Astrocyte of the hippocampus (primary cell): ENCODE measurements at regions not wholly inside any gene's neighbourhood (a gene's known extent, or its start where the extent isn't known, plus 50 kb on each side); places are given as distances from the start of the nearest gene placed in this dataset.

ENCODE experiments used
- DNase-seq: peaks from one replicate; pipeline ENCODE4 v3.0.0; 2011; ENCODE audit warnings: low read depth, low spot score

- DNase-seq: no peak
These were observed 126.6 kb upstream of the KCNH7 start for GRCh38 chr2:162965191-162965590.

GRCh38 chr2:162964513-162964912 lies 125.9 kb upstream of the KCNH7 start:
- no peak for DNase-seq

- no peak for DNase-seq
These were observed 124.6 kb upstream of the KCNH7 start for GRCh38 chr2:162963156-162963555.

GRCh38 chr2:162945785-162946184 lies 107.2 kb upstream of the KCNH7 start:
- no peak for DNase-seq

- DNase-seq: no peak
These were observed 99.8 kb upstream of the KCNH7 start for GRCh38 chr2:162938387-162938786.

- peak; percentile 53 for DNase-seq
These were observed 95.6 kb upstream of the KCNH7 start for GRCh38 chr2:162934191-162934590.

DNA sequence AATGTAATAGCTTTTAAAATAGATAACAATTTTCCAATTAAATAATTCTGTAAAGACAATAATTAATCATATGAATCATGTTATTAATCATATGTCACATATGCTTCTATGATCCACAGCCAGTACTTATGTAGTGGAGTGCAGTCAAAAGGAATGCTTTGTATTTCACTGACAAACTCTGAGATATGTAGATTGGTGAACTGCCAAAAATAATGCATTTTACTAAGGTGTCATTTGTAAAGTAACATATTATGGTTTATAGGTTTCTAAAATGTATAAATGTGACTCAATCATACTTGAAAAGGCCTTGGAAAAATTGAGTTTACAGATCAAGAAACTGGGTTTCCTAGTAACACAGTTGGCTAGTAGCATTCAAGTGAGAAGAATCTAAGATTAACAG lies 93.8 kb upstream of the KCNH7 start:
- DNase-seq: no peak

GRCh38 chr2:162929571-162929970 lies 91.0 kb upstream of the KCNH7 start:
- peak; percentile 66 for DNase-seq

DNA sequence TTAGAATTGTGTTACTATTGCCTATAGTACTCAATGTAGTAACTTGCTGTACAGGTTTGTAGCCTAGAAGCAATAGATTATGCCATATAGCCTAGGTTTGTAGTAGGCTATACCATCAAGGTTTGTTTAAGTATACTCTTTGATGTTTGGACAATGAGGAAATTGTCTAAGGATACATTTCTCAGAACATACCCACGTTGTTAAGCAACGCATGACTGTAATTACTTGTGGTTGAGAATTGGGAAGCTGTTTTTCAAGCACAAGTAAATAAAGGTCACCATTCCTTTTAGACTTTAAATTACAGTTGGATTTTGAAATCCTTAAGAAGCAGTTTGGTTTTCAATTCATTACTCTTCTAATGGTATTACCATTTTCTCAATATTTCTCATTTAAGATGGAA lies 89.8 kb upstream of the KCNH7 start:
- DNase-seq: no peak

- no peak for DNase-seq
These were observed 88.3 kb upstream of the KCNH7 start for GRCh38 chr2:162926907-162927306.

- peak; percentile 89 for DNase-seq
These were observed 87.9 kb upstream of the KCNH7 start for GRCh38 chr2:162926501-162926900.

DNA sequence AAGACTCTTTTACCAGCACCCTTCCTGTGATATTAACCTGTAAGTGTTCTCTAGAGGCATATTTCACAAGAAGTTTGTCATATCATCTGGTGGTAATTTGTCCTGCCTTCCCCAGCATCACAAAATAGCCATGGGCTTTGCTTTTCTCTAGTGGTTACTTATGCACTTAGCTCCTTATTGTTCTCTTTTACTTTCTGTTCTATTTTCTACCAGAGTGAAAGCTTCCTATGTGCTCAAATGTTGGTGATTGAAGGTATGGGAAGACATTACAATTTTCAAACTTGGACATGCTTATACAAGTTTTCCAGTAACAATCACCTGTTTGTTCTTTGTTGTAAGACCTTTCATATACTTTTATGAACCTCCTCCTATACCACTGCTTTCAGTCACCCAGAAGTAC lies 87.0 kb upstream of the KCNH7 start:
- no peak for DNase-seq

DNA sequence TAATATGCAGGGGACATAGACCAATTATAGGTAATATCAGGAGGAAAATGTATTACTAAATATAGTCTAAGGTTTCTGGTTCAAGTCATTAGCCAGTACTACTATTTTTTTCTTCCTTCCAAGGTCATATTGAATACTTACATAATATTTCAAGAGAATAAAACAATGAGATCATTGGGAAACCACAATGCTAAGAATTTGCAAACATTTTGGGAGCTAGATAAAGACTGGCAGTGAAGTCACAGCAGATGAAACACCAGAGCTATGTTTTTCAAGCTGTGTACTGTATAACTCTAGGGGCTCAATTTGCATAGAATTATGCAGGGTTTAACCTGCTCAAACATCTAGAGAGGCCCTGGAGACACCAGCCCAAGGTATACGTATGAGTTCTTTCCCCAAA lies 80.5 kb upstream of the KCNH7 start:
- DNase-seq: no peak

- no peak for DNase-seq
These were observed 79.1 kb upstream of the KCNH7 start for GRCh38 chr2:162917626-162918025.

DNA sequence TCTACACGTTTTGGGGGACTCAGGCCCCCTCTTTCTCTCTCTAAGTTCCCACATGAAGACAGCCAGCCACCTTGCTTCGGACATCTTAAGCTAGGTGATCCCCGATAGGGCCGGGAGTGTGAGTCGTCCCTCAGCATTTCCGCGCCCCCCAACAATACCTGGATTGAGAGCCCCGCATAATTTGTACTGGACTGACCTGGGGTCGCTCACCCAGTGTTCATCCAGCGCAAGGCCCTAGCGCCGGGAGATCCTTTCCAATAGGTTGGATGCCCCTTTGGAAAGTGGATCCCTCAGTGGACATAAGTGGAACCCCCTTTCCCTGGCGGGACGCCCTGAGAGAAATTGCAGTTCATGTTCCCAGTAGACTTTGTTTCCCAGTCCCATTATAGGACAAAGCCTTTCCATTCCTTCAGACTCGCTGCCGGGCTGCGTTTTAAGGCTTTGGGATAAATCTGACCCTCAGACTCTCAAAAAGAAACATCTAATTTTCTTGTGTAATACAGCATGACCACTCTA lies 77.8 kb upstream of the KCNH7 start:
- no peak for DNase-seq

- no peak for DNase-seq
These were observed 77.3 kb upstream of the KCNH7 start for GRCh38 chr2:162915858-162916257.

- DNase-seq: peak; percentile 42
These were observed 75.6 kb upstream of the KCNH7 start for GRCh38 chr2:162914161-162914560.

DNA sequence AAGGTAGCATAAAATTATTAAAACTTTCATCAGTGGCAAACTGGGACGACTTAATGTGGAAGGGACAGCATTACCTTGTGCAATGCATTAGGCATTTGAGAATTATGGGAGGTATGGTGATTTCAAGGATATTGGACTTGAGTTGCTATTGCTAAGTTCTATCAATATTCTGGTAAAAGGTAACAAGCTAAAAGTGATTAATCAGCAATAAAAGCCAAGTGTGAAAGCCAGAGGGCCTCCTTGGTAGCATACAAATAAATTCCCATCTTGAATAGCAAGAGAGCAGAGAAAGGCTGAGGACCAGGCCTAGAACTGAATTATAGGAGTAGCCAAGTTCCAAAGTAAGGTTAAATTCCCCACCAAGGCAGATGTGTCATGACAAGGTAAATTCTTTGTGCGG lies 74.2 kb upstream of the KCNH7 start:
- no peak for DNase-seq

DNA sequence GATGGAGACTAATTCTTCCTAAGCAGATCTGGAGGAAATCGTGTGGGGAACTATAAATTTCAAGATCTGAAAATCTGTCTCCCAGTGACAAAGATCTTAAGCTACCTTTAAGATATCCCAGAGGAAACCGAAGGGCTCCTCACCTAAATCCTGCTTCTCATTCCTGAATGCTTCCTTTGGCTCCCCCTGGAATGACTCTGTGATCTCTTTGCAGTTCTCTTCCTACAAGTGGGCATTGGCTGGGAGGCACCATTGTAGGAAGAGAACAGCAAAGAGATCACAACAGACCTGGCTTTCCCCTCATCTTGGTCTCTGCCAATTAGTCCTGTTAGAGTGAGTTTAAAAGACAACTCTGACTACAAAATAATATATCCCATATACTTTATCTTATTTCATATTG lies 70.0 kb upstream of the KCNH7 start:
- no peak for DNase-seq

- DNase-seq: peak; percentile 81
These were observed 52.2 kb upstream of the KCNH7 start for GRCh38 chr2:162890690-162891311.

DNA sequence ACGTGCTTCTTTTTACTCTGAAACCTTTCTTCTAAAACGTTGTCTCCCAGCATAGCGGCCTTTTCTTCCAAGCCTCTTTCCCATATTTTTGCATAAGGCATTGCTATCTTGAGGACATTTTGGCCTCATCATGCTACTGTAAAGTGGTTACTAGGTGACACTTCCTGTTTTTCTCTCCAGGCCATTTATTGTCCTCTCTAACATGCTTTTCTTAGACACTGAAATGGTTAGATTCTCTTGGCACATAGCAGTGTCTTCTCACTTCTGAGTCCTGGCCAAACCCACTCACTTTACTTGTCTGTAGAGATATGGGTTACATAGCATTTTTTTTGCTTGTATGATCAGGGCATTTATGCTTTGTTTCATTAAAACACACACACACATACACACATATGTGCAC lies 50.1 kb upstream of the KCNH7 start:
- no peak for DNase-seq
